ENCODE measurements at regions not wholly inside any gene's neighbourhood (a gene's known extent, or its start where the extent isn't known, plus 50 kb on each side); places are given as distances from the start of the nearest gene placed in this dataset.

- H3K27ac Mint-ChIP-seq = no peak overlapping the region
Observed at GRCh38 chr3:102737353-102737752, 302.5 kb downstream of the ZPLD1 start.

GRCh38 chr3:102741105-102741504 lies 306.3 kb downstream of the ZPLD1 start:
- H3K9me3 Mint-ChIP-seq = no peaks in the 10 kb centered on the region
- no peak overlapping the region for H3K27ac Mint-ChIP-seq
- ATAC-seq = no peak
- no peaks in the 10 kb centered on the region for H3K4me1 Mint-ChIP-seq
- no peaks in the 10 kb centered on the region for H3K36me3 Mint-ChIP-seq
- H3K4me3 Mint-ChIP-seq = no peak overlapping the region
- H3K27me3 Mint-ChIP-seq = no peaks in the 10 kb centered on the region

More at GRCh38 chr3:102737353-102737752, 302.5 kb downstream of the ZPLD1 start:
- H3K27me3 Mint-ChIP-seq = no peaks in the 10 kb centered on the region
- no peak for ATAC-seq
- H3K36me3 Mint-ChIP-seq = no peaks in the 10 kb centered on the region
- peaks cover 6% of the 10 kb centered on the region for H3K4me1 Mint-ChIP-seq
- H3K4me3 Mint-ChIP-seq = no peak overlapping the region
- no peaks in the 10 kb centered on the region for H3K9me3 Mint-ChIP-seq

GRCh38 chr3:102741694-102742093 lies 306.9 kb downstream of the ZPLD1 start:
- no peak for ATAC-seq
- Mint-ChIP-seq H3K27me3 (no peaks in the 10 kb centered on the region), H3K9me3 (no peaks in the 10 kb centered on the region), H3K27ac (no peak overlapping the region), H3K36me3 (no peaks in the 10 kb centered on the region), H3K4me3 (no peak overlapping the region), H3K4me1 (no peaks in the 10 kb centered on the region)

- ATAC-seq = no peak
- H3K9me3 Mint-ChIP-seq = no peaks in the 10 kb centered on the region
- H3K4me3 Mint-ChIP-seq = no peak overlapping the region
- no peaks in the 10 kb centered on the region for H3K4me1 Mint-ChIP-seq
- no peak overlapping the region for H3K27ac Mint-ChIP-seq
- H3K36me3 Mint-ChIP-seq = no peaks in the 10 kb centered on the region
- H3K27me3 Mint-ChIP-seq = no peaks in the 10 kb centered on the region
Observed at GRCh38 chr3:102745881-102746280, 311.1 kb downstream of the ZPLD1 start.

GRCh38 chr3:102747611-102748010 lies 312.8 kb downstream of the ZPLD1 start:
- no peaks in the 10 kb centered on the region for H3K9me3 Mint-ChIP-seq
- H3K27me3 Mint-ChIP-seq = no peaks in the 10 kb centered on the region
- no peak for ATAC-seq
- no peak overlapping the region for H3K4me3 Mint-ChIP-seq
- no peak overlapping the region for H3K27ac Mint-ChIP-seq
- H3K36me3 Mint-ChIP-seq = no peaks in the 10 kb centered on the region
- no peaks in the 10 kb centered on the region for H3K4me1 Mint-ChIP-seq

GRCh38 chr3:102748646-102749045 lies 313.8 kb downstream of the ZPLD1 start:
- no peak overlapping the region for H3K27ac Mint-ChIP-seq
- ATAC-seq = no peak
- no peaks in the 10 kb centered on the region for H3K27me3 Mint-ChIP-seq

GRCh38 chr3:102750322-102750721 lies 315.5 kb downstream of the ZPLD1 start:
- no peaks in the 10 kb centered on the region for H3K27me3 Mint-ChIP-seq
- H3K27ac Mint-ChIP-seq = no peak overlapping the region
- H3K4me3 Mint-ChIP-seq = no peak overlapping the region
- no peaks in the 10 kb centered on the region for H3K9me3 Mint-ChIP-seq
- no peaks in the 10 kb centered on the region for H3K36me3 Mint-ChIP-seq
- no peak for ATAC-seq
- H3K4me1 Mint-ChIP-seq = no peaks in the 10 kb centered on the region

More at GRCh38 chr3:102748646-102749045, 313.8 kb downstream of the ZPLD1 start:
- H3K4me1 Mint-ChIP-seq = no peaks in the 10 kb centered on the region
- H3K4me3 Mint-ChIP-seq = no peak overlapping the region
- H3K36me3 Mint-ChIP-seq = no peaks in the 10 kb centered on the region
- no peaks in the 10 kb centered on the region for H3K9me3 Mint-ChIP-seq

- H3K27ac Mint-ChIP-seq = no peak overlapping the region
- no peaks in the 10 kb centered on the region for H3K4me1 Mint-ChIP-seq
- H3K9me3 Mint-ChIP-seq = no peaks in the 10 kb centered on the region
- H3K36me3 Mint-ChIP-seq = no peaks in the 10 kb centered on the region
- H3K4me3 Mint-ChIP-seq = no peak overlapping the region
- no peak for ATAC-seq
- no peaks in the 10 kb centered on the region for H3K27me3 Mint-ChIP-seq
Observed at GRCh38 chr3:102753901-102754300, 319.1 kb downstream of the ZPLD1 start.

- H3K4me3 Mint-ChIP-seq = no peak overlapping the region
- ATAC-seq = no peak
- no peaks in the 10 kb centered on the region for H3K4me1 Mint-ChIP-seq
- H3K9me3 Mint-ChIP-seq = no peaks in the 10 kb centered on the region
- no peaks in the 10 kb centered on the region for H3K36me3 Mint-ChIP-seq
- H3K27me3 Mint-ChIP-seq = no peaks in the 10 kb centered on the region
- no peak overlapping the region for H3K27ac Mint-ChIP-seq
Observed at GRCh38 chr3:102756706-102757105, 321.9 kb downstream of the ZPLD1 start.

GRCh38 chr3:102757950-102758349 lies 323.1 kb downstream of the ZPLD1 start:
- H3K4me3 Mint-ChIP-seq = no peak overlapping the region
- H3K27me3 Mint-ChIP-seq = no peaks in the 10 kb centered on the region
- no peak for ATAC-seq
- no peaks in the 10 kb centered on the region for H3K36me3 Mint-ChIP-seq
- no peak overlapping the region for H3K27ac Mint-ChIP-seq
- no peaks in the 10 kb centered on the region for H3K9me3 Mint-ChIP-seq
- no peaks in the 10 kb centered on the region for H3K4me1 Mint-ChIP-seq

- no peaks in the 10 kb centered on the region for H3K9me3 Mint-ChIP-seq
Observed at GRCh38 chr3:102761766-102762165, 327.0 kb downstream of the ZPLD1 start.

GRCh38 chr3:102790747-102791325 lies 356.0 kb downstream of the ZPLD1 start:
- Mint-ChIP-seq H3K4me1 (no peaks in the 10 kb centered on the region), H3K36me3 (no peaks in the 10 kb centered on the region), H3K27me3 (no peaks in the 10 kb centered on the region), H3K9me3 (no peaks in the 10 kb centered on the region), H3K4me3 (no peak overlapping the region), H3K27ac (no peak overlapping the region)
- no peak for ATAC-seq

More at GRCh38 chr3:102761766-102762165, 327.0 kb downstream of the ZPLD1 start:
- no peak for ATAC-seq
- Mint-ChIP-seq H3K4me1 (no peaks in the 10 kb centered on the region), H3K4me3 (no peak overlapping the region), H3K27ac (no peak overlapping the region), H3K27me3 (no peaks in the 10 kb centered on the region), H3K36me3 (no peaks in the 10 kb centered on the region)

- ATAC-seq = no peak
- H3K27ac Mint-ChIP-seq = no peak overlapping the region
- H3K4me1 Mint-ChIP-seq = no peaks in the 10 kb centered on the region
- no peaks in the 10 kb centered on the region for H3K36me3 Mint-ChIP-seq
- no peak overlapping the region for H3K4me3 Mint-ChIP-seq
- no peaks in the 10 kb centered on the region for H3K27me3 Mint-ChIP-seq
- H3K9me3 Mint-ChIP-seq = no peaks in the 10 kb centered on the region
Observed at GRCh38 chr3:102791641-102792589, 357.1 kb downstream of the ZPLD1 start.

- Mint-ChIP-seq H3K4me1 (no peaks in the 10 kb centered on the region), H3K4me3 (no peak overlapping the region), H3K36me3 (no peaks in the 10 kb centered on the region), H3K27ac (no peak overlapping the region), H3K9me3 (no peaks in the 10 kb centered on the region), H3K27me3 (no peaks in the 10 kb centered on the region)
- ATAC-seq = no peak
Observed at GRCh38 chr3:102796804-102797203, 362.0 kb downstream of the ZPLD1 start.

GRCh38 chr3:102802819-102803420 lies 368.1 kb downstream of the ZPLD1 start:
- H3K27me3 Mint-ChIP-seq = no peaks in the 10 kb centered on the region
- no peak for ATAC-seq
- H3K9me3 Mint-ChIP-seq = no peaks in the 10 kb centered on the region
- no peaks in the 10 kb centered on the region for H3K4me1 Mint-ChIP-seq
- no peak overlapping the region for H3K4me3 Mint-ChIP-seq
- H3K36me3 Mint-ChIP-seq = no peaks in the 10 kb centered on the region
- H3K27ac Mint-ChIP-seq = no peak overlapping the region
